NCI-H2171 (cell line): ENCODE measurements at regions not wholly inside any gene's neighbourhood (a gene's known extent, or its start where the extent isn't known, plus 50 kb on each side); places are given as distances from the start of the nearest gene placed in this dataset.

Experiments
- DNase-seq: peaks from one replicate; lab custom pipeline; 2025; lab: John Stamatoyannopoulos, UW

GRCh38 chr11:115767047-115767802 lies 263.0 kb upstream of the CADM1 start:
- DNase-seq = peak; percentile 63

- no peak for DNase-seq
These were observed 262.3 kb upstream of the CADM1 start for GRCh38 chr11:115766561-115766960.

DNA sequence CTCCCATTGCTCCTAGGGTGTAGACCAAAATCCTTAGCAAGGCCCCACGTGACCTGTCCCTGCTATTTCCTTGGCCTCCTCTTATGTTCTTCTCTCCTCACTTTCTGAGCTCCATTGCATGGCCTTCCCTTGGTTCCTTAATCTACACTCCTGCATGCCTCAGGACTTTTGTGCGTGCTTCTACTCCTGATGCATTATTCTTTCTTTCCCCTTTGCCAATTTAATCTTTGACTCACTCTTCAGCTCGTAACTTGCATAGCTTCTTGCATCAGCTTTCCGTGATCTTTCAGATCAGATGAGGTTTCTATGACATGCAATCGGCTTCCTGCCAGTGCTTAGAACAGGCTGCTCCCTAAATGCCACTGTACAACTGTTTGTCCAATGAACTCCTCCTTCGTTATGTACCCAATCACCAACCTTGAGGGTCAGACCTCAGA lies 261.6 kb upstream of the CADM1 start:
- no peak for DNase-seq

GRCh38 chr11:115764176-115764575 lies 260.0 kb upstream of the CADM1 start:
- no peak for DNase-seq

DNA sequence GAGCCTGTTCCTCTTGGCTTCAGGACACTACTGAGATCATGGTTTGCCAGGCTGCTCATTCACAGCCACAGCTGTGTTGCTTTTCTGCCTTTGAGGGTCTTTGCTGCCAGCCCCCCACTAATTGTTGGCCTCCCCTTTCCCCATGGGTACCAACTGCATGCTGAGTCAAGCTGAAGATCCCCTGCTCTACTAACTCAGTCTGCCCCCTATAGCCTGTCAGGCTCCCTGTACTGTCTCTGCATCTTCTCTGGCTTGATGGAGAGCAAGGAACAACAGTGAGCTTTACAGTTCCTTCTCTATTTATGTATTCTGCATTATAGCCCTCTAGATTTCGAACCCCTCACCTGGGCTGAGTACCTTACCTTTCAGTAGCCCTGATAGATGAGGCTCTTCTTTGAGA lies 257.6 kb upstream of the CADM1 start:
- DNase-seq = no peak

DNA sequence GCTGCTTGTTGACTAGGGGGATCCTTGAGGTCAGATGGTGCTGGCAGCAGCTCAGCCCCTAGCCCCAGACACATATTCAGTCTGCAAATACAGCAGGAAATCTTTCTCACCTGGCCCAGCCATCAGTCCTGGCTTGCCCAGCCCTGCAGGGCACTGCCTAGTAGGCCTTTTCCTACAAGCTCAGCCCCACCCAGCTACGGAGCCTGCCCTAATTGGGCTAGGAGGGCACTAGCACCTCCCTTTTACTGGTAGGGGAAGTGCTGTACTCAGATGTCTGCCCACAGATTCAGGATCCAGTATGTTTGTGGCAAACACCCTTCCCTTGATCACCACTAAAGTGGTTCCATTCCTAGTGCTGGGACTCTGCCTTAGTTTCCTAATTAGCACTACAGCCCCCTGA lies 257.1 kb upstream of the CADM1 start:
- DNase-seq = no peak

DNA sequence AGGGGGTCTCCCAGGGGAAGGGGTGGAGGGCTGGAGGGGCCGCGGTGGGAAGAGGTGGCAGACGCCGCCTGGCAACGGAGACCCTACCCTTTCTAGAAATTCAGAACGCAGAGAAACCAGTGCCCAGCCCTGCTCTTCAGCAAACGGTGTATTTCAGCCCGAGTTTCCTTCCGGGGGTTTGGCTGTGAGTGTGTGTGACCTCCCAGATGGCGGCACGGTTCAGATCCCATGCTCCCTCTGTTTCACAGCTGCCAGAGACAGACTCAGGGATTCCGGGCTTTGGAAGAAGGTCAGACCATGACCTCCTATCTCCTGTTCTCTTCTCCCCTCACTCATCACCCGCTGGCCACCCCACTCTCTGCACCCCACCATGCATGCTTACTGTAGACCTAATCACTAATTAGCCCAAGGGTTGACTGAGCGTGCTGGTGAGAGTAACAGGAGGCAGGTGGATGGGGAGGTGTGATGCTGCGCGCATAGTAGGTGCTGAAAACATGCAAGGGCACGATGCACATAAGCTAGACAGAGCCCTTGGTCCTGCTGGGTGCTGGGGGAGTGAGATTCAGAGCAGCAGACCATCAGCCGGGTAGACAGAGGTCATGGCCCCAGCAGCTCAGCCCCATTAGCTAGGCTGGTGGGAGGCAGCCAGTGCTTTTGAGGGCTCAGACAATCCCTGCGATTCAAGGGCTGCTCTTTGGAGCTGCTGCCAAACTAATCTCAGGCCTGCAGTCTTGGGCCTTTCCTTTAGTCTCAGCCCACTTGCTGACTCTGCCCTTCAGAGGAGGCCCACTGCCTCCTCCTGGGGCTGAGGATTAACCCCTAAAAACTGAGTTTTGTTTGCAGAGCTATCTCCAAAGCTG lies 256.5 kb upstream of the CADM1 start:
- no peak for DNase-seq

DNA sequence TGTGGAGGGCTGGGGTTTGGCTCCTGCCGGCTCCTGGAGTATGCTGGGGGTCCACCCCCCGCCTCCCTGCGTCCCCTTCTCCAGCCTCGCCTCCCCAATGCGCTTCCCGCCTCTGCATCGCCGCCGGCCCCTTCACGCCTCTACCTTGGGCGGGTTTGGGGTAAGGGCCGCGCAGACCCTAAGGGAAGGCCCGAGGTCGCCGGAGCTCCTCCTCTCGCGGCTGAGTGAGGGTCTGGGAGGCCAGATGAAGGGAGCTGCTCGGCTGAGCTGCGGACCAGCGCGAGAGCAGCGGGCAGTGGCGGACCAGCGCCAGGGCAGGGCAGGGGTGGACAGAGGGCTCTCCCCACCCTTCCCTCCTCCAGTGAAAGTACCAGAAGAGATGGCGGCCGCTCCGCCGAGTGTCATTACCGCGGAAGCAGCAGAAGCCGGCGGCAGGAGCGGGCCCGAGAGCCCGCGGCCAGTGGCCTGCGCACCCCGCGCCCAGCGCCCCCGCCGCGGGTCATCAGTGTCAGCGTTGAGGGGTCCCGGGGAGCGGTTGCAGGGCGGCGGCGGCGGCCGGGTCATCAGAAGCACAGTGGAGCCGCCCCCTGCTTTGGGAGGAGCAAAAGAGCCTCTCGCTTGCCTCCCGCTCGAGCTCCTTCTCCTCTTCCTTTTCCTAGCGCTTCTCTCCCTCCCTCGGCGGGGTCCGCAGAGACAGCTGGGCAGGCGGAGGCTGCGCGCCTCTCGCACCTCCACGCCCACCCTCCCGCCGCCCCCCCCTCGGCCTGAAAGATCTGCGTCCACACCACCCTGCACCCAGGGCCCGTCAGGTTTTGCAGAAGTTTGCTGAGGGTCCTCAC lies 255.6 kb upstream of the CADM1 start:
- no peak for DNase-seq

DNA sequence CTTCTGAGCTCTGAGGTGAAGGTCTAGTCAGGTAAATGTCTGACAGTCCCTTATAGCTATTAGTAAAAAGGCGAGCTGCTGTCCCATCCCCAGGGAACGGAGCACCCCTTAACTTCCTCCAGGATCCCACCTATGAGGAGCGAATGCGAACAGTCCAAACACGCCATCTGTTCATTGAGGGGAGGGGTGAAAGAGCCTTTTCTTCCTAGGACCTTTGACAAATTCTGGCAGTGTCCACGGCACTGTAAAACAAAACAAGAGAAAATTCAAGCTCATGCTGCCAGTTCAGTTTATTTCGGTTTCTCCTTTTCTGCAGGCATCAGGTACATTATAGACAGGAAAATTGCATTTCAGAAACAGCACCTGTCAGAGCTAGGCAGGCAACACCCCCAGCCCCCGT lies 253.8 kb upstream of the CADM1 start:
- DNase-seq = no peak

GRCh38 chr11:115751243-115752015 lies 247.2 kb upstream of the CADM1 start:
- no peak for DNase-seq

- DNase-seq = peak; percentile 87
These were observed 241.6 kb upstream of the CADM1 start for GRCh38 chr11:115745610-115746512.

DNA sequence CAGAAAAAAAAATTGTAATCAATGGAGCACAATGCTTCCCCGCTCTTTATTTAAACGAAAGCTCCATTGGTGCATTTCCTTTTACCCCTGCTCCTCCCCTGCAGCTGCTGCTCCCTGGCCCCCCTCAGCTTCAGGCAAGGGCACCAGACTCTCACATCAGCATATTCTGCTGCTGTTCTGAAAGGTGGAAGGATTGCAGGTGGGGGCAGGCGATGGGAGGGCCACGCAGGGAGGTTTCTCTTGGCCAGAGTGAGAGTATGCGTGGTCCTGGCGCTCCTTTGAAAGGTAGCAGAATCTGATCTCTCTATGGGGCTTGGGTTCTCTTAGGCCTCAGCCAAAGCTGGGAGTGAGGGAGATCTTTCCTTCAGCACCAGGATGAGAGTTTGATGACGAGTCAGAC lies 240.9 kb upstream of the CADM1 start:
- DNase-seq = peak; percentile 81

- no peak for DNase-seq
These were observed 239.5 kb upstream of the CADM1 start for GRCh38 chr11:115743719-115744118.

- no peak for DNase-seq
These were observed 237.3 kb upstream of the CADM1 start for GRCh38 chr11:115741376-115742107.

DNA sequence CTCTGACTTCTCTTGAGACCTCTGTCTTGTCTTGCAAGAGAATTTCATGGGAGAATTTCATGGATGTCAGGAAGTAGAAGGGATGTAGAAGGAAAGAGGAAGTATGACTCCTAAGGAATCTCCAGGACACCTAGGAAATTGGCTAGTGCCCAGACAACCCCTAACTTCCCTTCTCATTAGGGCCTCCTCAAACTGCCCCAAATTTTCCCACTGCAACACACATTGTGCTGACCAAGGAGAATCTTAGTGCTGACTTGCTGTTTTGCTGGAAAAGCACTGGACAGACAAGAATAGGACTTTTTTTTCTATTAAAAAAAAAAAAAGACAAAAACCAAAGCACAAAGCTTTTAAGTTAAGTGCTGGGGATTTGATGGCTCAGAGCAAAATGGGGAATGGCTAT lies 236.1 kb upstream of the CADM1 start:
- no peak for DNase-seq

DNA sequence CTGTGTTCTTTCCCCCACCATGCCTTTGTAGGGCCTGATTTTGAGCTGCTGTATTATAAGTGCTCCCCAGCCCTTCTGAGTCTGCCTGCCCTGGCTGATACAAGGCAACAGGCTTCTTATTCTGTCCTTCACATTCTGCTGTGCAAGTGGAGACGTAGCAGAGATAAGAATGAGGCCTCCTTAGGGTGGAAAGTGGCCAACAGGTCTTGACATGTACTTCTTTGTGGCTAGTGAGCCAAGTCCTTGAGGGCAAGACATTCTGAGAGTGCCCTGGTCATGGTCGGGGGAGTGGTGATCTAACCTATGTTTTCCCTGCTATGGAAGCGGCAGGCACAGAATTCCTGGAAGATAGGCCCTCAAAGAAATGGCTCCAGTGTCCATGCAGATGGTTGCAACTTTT lies 235.7 kb upstream of the CADM1 start:
- DNase-seq = no peak

DNA sequence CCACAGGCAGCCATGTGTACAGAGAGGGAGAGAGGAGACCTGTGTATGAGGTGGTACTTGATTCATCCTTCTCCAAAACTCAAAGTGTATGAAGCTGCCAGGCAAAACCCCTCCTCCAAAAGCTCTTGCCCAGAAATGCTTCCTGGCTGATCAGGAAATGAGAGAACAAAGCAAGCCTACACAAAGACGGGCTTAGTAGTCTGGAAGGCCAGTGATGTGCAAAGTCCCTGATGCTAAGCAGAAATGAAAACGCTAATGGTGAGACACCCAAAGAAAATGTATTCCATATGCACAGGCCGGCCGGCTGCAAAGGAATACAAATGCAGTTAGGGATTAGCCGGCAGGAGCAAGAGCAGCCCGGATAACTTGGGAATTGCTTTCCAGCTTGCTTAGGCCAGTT lies 234.9 kb upstream of the CADM1 start:
- no peak for DNase-seq

DNA sequence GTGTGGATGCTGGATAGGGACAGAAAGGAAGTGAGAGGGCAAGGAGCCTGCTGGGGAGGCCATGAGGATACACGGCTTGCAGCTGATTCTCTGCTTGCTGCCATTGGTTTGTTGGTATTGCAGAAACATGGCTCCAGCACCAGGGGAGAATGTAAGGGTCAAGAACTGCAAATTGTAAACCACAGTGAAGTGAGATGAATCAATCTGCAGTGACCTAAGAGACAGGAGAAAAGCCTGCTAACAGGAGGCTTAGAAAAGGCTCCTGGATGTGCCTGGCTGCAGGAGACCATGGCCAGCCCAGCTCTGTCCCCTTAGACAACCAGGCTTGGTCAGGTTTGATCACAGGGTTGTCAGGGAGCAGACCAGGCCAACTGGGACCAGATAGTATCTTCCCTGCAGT lies 233.7 kb upstream of the CADM1 start:
- DNase-seq = no peak

DNA sequence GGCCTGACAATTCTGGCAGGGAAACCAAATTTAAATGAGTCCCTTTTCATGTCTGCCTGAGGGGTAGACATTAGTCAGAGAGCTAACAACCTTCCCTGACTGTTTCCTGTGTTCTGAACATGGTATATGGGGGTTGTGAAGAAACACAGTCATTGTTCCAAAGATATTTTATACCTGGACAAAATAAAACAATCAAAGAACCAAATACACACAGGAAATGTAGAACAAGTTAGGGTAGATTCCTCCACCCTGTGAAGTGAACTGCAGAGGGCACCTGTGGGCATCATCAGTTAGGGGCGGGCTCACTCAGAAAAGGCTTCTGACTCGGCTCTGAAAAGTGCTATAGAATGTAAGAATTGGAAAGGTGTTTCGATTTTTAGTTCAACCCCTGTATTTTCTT lies 231.9 kb upstream of the CADM1 start:
- no peak for DNase-seq

DNA sequence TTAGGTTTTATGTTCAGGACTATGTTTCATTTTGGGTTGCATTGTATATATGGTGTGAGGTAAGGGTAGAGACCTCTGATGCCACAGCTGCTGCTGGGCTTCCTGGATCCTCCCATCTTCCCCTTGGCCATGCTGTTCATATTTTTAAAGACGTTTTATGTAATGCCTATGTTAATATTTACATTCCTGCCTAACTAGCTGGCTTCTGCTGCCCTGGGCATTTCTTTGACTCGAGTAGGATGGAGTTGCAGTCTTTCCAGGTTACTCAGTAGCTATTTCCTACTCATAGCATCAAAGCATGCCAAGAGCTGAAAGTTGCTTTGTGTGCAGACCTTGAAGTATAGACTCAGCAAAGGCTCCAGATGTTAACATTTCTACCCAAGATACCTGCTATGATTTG lies 220.5 kb upstream of the CADM1 start:
- DNase-seq = no peak
